Hindlimb muscle (tissue), 1 donor: ENCODE measurements at regions not wholly inside any gene's neighbourhood (a gene's known extent, or its start where the extent isn't known, plus 50 kb on each side); places are given as distances from the start of the nearest gene placed in this dataset.
"Not testable (repeated sequence)": the region's sequence is repeated elsewhere in the genome, so short reads cannot be mapped to it uniquely, and the experiment has no call there.

Source experiments
- DNase-seq: peaks from one replicate; pipeline ENCODE4 v3.0.0-alpha.2; 2013

DNA sequence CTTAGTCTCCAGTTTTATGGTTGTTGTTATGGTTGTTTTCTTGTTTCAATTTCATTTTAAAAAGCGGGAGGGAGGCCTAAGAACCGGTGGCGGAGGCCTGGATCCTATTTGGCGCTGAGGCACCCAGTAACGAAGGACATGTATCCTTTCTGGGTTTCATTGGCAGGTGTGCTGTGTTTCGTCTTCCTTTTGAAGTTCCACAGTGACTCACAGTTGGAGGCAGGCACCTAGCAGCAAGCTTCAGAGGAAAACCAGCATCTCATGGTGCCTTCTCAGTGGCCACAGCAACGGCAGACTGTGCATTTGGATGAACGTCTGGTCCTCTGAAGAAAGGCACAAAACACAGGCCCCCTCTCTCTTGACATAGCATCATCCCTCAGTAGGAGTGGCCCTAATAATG lies 697.2 kb downstream of the EFNB2 start:
- DNase-seq: no peak

DNA sequence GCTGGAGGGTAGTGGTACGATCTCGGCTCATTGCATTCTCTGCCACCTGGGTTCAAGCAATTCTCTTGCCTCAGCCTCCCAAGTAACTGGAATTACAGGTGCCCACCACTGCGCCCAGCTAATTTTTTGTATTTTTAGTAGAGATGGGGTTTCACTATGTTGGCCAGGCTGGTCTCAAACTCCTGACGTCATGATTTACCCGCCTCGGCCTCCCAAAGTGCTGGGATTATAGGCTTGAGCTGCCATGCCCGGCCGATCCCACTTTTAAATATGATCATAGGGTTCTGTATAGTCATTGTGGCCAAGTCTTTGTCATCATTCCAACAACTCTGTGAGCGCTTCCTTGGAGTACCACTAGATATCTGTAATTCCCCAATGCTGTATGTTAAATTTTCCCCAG lies 698.2 kb downstream of the EFNB2 start:
- not testable (repeated sequence) for DNase-seq

DNA sequence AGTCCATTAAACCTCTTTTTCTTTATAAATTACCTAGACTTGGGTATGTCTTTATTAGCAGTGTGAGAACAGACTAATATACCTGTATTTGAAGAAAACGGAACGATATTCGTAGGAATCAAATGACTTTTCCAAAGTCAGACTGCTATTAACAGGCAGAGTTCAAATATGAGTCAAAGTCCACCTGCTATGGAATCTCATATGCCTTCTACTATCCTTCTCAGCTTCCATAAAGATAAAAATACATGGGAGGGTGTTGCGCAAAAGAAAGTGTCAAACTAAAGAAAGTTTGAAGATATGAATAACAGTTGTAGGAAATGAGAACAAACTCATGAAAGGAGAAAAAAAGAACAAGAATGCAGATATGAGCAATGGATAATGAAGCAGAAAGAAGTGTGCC lies 704.6 kb downstream of the EFNB2 start:
- DNase-seq: no peak

DNA sequence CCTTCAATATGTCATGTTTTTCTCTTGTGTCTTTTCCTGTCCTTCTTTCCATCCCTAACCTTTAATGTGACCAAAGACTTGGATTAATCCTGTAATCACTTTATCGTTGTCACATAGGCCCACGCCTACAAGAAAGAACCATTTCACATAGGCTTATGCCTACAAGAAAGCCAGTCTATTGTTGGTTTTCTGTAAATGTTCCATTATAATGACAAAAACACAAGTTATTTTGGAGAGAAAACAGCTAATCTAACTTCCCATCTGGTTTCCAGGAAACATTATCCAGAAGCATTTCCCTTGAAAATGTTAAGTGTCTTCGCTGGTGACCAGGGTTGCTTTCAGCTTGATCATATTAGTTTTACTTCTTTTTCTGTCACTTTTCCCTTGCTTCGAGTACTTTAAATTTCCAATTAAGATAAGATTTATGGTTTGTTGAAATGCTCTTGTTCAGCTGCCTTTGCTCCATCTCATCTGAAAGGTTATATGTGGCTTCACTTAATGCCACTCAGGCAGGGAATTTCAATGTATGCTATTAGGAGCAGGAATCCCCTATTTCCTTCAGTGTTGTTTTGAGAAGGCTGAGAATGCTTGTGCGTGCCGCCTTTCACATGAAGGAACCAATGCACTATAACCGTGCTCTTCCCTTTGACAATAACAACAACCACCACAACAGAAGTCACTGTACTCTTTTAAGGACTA lies 708.2 kb downstream of the EFNB2 start:
- DNase-seq: no peak

DNA sequence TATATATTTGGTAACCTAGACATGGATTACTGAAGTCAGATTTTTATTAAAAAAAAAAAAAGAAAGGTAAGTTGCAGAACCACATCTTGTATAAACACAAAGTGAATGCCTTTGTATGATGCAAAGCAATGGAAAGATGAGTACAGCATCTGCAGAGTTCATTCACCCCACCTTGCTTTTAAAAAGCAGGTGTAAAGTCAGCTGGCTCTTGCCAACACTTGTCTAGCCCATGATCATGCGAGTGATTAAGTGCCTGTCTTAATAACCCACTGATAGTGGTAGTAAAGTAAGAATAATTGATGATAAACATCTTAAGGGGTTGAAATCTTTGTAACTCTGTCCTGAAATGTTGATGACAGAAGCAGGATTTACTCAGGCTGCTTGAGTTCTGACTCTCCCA lies 710.4 kb downstream of the EFNB2 start:
- no peak for DNase-seq

DNA sequence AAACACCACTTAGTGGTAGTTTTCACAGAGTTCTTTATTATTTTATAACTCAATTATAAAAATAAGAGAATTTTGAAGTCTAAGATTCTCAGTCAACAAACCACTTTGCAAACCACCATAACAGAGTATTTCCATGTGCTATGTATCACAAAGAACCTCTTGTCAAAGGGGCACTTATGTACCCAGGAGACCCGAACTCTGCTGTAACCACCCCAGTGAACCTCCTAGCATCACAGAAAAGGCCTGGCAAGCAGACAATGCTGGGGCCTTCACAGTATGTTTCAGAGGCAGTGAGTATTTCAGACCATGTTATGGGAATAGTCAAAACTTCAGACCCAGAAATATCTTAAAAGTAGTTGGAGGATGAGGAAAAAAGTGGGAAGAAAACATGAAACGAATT lies 714.1 kb downstream of the EFNB2 start:
- DNase-seq: no peak

DNA sequence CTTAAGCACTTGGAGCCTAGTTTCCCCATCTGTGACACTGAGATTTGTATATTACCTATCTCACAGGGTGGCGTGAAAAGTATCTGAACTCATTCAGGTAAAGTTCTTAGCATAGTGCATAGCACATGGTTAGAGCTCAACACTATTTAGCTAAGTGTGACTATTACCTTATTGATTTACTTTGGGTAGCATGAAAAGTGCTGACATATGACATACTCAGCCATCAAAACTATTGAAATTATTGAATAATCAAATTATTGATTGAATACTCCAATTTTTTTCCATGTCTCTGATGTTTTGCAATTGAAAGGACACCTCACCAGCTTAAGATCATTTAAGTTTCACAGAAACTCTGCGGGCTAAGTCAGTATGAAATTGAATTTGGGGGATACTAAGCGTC lies 715.0 kb downstream of the EFNB2 start:
- DNase-seq: no peak

DNA sequence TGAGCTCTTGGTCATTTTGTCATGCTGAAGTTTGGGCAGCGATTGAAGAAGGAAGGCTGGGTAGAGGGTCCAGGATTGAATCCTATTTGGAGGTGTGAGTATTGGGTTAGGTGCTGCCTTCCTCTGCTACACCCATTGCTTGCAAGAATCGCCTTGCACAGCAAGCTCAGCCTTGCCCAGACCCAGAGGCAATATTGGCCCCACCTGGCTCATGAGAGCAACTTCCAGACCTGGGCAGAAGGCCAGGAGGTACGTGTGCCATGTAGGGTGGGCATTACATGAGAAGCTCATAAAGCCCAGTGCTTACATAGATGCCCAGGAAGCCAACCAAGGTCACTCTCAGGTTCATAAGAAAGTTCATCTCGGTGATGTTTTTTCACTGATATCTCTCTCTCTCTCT lies 718.0 kb downstream of the EFNB2 start:
- no peak for DNase-seq

DNA sequence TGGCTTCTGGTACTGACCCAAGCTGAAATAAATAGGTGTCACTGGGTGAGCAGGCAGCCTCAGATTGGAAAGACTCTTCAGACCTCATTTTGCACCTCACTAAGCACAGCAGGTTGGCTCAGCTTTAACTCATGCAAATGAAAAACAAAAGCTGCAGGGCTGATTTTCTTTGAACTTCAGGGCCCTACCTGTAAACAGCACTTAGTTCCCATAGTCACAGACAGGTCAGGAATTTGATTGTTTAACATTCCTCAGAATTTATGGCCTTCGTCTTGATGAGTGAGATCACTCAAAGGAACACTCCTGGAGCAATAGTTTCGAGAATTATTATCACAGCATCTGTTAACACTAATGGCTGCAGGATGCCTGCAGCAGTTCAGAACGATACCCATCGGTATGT lies 718.5 kb downstream of the EFNB2 start:
- no peak for DNase-seq

DNA sequence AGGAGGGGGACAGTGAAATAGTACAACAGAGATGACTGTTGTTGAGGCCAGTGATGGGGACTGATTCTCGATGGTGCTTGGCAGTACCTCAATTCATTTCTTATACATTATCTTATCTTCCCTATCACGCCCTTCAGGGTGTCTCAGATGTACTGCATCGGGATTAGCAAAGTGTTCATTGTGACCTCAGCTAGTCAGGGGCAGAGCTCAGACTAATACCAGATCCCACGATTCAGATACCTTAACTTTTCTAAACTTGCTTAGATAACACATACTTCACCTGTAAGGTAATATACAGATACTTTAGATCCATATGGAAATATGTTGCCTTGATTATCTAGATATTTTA lies 720.6 kb downstream of the EFNB2 start:
- DNase-seq: no peak

DNA sequence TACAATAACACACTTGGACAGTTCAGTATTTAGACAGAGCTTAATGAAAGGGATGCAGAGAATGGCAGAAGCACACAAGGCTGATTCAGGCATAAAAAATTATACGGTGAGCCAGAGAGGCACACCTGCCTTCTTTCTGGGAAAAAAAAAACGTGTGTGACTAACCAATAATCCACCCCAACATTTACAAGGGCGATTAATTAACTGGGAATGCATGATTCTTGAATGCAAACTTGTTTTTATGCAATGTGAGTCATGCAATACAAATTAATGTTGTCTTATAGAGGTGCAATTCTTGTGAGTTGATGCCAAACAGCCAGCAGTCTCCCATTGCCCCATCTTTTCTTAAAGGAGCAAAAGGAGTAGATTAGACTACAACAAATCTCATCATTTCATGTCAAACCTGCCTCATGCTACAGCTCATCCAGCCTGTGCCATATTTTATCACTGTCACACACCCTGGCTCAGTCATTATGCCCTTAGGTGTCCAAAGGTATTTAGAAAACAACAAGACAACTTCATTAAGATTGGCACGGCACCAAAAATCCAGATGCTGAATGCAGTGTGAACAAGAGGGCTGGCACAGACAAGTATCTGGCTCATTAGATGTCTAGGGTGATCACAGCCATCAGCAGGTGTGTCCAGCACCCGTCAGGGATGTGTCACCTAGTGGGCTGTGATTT lies 721.1 kb downstream of the EFNB2 start:
- no peak for DNase-seq

DNA sequence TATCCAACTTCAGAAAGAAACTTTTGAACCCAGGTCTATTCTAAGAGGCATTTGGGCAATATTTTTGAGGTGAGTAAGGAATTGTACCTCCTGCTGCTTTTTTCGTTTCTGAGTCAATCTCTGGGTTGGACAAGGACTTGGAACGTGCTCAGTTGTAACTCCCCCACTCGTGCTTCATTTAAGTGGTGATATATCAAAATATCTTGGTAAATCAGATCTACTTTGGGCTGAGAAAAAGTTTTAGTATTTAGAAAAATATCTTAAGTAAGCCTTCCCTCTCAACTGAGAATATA lies 728.9 kb downstream of the EFNB2 start:
- DNase-seq: no peak

DNA sequence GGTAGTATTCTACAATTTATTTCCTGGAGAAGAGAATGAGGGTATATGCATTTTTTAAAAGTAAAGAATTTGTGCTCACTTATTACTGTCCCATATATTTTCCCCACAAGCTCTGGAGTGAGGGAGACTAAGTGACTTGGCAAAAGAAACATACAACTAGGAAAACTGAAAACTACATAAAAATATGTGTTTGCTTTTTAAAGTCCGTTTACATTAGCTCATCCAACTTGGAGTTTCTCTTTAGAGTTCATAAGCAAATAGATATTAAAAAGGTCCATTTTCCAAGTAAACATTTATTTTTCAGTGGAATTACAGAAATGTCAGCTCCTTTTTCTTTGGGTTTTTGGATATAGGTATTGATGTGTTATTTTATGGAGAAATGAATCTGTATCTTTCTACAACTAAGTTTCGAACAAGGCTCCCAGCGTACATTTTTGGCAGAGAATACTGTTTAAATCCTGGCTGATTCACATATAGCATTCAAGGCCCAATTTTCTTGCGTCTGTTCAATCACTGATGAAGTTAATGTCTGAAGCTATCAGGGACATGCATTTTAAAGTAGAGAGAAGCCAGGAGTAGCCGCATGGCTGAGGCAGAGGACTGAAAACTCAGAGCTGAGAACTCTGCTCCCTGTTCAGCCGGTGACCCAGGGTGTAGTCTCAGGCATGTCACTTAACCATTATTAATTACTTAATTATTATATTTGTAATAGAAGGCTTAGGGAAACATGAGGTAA lies 729.4 kb downstream of the EFNB2 start:
- DNase-seq: no peak

DNA sequence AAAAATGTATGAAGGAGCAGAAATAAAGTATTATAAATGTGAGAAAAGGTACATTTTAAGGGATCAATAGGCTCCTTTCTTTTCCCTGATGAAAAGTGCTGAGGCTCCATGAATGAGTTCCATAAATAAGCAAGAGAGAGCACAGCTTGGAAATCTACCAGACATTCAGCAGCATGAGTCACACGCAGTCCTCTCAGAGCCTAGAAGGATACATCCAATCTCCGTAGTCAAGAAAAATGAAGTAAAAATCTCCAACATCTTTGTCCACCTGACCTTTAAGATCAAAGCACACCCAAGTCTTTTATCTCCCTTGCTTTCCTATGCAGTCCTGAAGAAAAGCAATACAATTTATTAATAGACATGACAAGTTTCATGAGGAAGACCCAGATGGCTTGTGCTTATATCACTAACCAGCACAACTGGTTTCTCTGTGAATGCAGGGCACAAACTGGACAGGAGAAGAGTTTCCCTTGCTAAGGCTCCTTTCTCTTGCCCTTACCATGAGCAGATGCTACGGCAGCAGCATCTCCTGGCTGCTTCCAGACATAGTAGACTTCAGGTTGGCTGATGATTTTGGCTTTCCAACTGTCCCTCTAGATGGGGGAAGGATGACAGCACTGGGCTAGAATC lies 730.8 kb downstream of the EFNB2 start:
- DNase-seq: no peak

DNA sequence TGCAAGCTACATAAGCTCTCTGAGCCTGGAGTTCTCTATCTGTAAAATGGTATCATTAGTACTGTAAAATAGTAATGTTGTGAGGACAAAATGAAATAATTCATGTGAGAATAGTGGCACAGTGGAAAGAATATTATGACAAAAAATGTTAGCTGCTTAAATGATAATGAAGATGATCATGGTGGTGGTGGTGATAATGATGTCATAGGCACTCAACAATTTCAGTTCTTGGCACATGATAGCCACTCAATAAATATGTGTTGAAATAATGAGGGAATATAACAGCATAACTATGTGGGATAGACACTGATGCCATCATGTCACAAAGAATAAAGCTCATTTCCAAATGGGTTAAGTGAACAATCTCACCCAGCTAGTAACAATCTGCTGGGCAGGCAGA lies 736.3 kb downstream of the EFNB2 start:
- no peak for DNase-seq

DNA sequence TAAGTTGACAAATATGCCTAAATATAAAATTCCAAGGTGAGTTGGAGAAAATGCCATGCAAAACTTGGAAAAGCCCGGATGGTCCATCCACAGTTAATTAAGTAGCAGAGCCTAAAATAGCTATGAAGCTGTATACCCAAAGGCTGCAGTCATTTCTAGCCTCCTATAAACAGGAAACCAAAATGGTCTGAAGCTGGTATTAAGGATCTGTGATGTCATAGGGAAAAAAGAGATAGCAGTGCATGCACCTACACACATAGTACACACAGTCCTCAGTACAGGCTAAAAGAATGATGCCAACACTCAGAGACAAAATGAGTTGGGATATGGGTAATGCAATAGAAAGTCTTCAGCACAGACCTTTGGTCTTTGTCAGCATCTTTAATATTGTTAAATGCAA lies 736.9 kb downstream of the EFNB2 start:
- DNase-seq: no peak

DNA sequence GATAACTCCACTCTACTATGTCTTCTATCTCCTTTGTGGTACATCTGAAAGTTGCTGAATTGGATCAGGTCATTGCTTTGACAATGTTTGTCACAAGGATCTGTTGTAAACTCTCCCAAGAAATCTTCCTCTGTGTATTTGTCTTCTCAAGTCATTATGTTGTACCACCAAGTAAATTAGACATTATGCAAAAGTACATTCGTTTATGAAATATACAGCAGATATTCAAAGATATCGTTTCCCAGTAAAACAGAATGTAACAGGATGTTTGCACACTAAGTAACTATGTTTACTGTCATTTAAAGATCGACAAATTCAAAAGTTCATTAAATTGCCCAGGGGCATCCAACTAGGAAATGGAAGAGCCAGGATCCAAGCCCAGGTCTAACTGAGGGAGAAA lies 739.4 kb downstream of the EFNB2 start:
- no peak for DNase-seq

DNA sequence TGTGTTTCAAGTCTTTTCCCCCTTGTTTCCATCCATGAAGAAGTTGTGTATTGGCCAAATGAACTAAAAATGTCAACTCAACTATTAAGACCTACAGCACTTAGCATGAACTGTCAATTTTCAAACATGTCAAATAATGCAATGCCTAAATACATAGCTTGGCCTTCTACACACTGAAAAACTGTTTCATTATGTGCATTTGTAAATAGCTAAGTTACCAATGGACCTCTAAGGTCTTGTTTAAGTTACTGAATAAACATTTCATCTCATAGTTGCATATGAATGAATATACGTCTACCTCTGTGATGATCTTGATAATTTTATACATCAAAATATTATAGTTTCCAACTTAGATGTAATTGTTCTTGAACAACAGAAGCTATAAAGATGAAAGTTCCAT lies 744.5 kb downstream of the EFNB2 start:
- DNase-seq: no peak

DNA sequence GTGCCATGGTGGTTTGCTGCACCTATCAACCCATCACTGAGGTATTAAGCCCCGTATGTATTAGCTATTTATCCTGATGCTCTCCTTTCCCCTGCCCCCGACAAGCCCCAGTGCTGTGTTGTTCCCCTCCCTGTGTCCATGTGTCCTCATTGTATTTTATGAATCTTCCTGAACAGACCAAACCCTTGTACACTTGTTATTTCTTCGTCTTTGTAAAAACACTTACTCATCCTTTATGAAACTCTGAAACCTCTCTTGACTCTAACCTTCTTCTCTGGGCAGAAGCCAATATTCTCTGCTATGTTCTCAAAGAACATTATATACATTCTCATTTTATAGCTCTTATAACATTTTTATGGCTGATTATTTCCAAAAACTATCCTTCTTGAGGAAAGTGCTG lies 746.9 kb downstream of the EFNB2 start:
- DNase-seq: no peak

DNA sequence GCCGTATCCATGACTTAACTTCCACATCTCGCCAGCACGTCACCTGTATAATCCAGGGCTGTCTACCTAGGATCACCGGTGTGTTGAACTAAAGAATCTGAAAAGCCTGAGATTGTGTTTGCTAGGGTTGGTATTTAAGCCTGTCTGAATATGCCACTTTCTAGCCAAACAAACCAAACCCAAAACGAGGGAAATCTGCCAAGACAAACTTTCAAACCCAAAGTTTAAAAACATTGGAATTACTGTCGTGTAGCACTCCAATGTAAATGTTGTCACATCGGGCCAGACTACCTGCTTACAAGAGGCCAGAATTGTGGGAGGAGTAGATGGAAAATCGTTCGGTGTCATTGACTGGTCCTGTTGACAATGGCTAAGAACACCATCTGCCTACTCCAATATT lies 747.8 kb downstream of the EFNB2 start:
- no peak for DNase-seq

DNA sequence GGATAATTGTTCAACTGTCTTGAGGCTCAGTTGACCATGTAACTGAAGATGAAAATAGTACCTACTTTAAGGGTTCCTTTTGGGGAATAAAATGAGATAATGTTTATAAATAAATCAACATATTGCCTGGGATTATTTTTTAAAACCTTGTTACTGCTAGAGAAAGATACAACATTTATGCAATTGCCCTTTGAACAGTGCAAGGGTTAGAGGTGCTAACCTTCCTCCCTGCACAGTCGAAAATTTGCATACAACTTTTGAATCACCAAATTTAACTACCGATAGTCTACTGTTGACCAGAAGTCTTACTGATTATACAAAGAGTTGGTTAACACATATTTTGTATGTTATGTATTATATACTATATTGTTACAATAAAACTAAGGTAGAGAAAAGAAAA lies 750.0 kb downstream of the EFNB2 start:
- no peak for DNase-seq

DNA sequence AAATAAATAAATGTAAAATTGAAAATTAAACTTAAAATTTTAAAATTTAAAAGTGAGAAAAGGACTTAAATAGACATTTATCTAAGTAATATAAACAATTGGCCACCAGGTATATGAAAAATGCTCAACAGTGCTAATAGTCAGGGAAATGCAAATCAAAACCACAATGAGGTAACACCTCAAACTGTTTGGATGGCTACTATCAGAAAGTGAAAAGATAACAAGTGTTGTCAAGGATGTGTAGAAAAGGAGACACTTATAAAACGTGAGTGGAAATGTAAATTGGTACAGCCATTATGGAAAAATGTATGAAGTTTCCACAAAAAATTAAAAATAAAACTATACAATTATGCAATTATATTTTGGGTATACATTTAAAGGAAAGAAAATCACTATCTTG lies 752.2 kb downstream of the EFNB2 start:
- DNase-seq: no peak

DNA sequence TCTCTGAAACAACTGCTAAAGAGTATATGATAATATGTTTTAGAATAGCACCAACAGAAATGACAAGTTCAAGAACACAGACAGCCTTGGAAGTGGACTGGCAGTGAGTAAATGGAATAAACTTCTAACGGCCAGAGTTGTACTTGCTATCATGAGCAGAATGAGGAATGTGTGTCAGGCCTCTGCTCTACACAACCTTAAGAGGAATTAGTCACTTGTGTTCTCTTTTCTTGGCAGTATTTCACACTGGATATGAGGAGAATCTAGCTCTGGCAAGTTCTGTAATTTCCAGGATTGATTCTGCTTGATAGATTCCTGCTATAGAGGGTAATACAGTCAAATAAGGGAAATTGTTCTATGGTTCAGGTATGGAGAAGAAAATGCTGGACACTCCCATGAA lies 757.3 kb downstream of the EFNB2 start:
- no peak for DNase-seq
